IMR-90 (cell line): ENCODE measurements at regions not wholly inside any gene's neighbourhood (a gene's known extent, or its start where the extent isn't known, plus 50 kb on each side); places are given as distances from the start of the nearest gene placed in this dataset.

Experiments
- ATAC-seq: fragments of 200-7000 bp; cut with Tn5 transposase; 2 replicates; pipeline ENCODE4 v1.9.1; 2020; ENCODE audit warnings: low read depth, mild to moderate bottlenecking, moderate library complexity
- BruUV-seq: library from RNA; stranded (reverse); fragments of 400-500 nt; replicated peaks from 2 replicates; lab custom pipeline; 2021; lab: Mats Ljungman, UMichigan
- CTCF ChIA-PET: fragments of 300-600 bp; formaldehyde crosslinking; extraction: SDS; loops from one replicate; lab custom pipeline; 2021; ENCODE audit warnings: antibody characterized with exemption; lab: Yijun Ruan, JAX
- POLR2A ChIA-PET: fragments of 300-600 bp; sonication (Branson Sonifier 250); formaldehyde crosslinking; loops from one replicate; lab custom pipeline; 2022; ENCODE audit warnings: antibody characterized with exemption; ENCODE audit not compliant: unreplicated experiment; lab: Charles Lee
- DNase-seq: peaks from one replicate; pipeline ENCODE4 v3.0.0; 2013
- H2AFZ ChIP-seq: replicated peaks from 2 replicates; pipeline ENCODE3; 2013; ENCODE audit warnings: low read length, mild to moderate bottlenecking; ENCODE audit not compliant: poor library complexity
- H2AK5ac ChIP-seq: 2 replicates; pipeline ENCODE4 v1.6.1; 2013; ENCODE audit warnings: low read depth, low read length, inconsistent platforms
- H2AK9ac ChIP-seq: replicated peaks from 2 replicates; pipeline ENCODE3; 2013; ENCODE audit warnings: mild to moderate bottlenecking, low read depth, low read length, moderate library complexity; ENCODE audit not compliant: poor library complexity
- H2BK120ac ChIP-seq: 2 replicates; pipeline ENCODE4 v1.6.1; 2013; ENCODE audit warnings: low read depth, low read length, inconsistent platforms
- H2BK15ac ChIP-seq: 3 replicates; pipeline ENCODE4 v1.6.1; 2013; ENCODE audit warnings: low read depth, low read length, inconsistent platforms
- H2BK20ac ChIP-seq: 2 replicates; pipeline ENCODE4 v1.6.1; 2013; ENCODE audit warnings: low read depth, mild to moderate bottlenecking, inconsistent platforms, low read length, moderate library complexity
- H2BK5ac ChIP-seq: 2 replicates; pipeline ENCODE4 v1.6.1; 2013; ENCODE audit warnings: mild to moderate bottlenecking, low read depth, low read length, inconsistent platforms; ENCODE audit not compliant: poor library complexity, severe bottlenecking
- H3K14ac ChIP-seq: replicated peaks from 2 replicates; pipeline ENCODE4 v1.6.1; 2013; ENCODE audit warnings: low read depth, low read length, inconsistent platforms
- H3K18ac ChIP-seq: 2 replicates; pipeline ENCODE4 v1.6.1; 2013; ENCODE audit warnings: low read depth, low read length, control low read depth
- H3K23ac ChIP-seq: 2 replicates; pipeline ENCODE4 v1.6.1; 2013; ENCODE audit warnings: low read depth, low read length, inconsistent platforms
- H3K27ac ChIP-seq: 2 replicates; pipeline ENCODE4 v1.5.1; 2013; ENCODE audit warnings: mild to moderate bottlenecking, control low read depth, low read length; ENCODE audit not compliant: insufficient read depth
- H3K27me3 ChIP-seq: 2 replicates; pipeline ENCODE4 v1.6.1; 2013; ENCODE audit warnings: low read length; ENCODE audit not compliant: control insufficient read depth, insufficient read depth
- H3K36me3 ChIP-seq: 2 replicates; pipeline ENCODE4 v1.6.1; 2013; ENCODE audit warnings: low read length, mixed read lengths; ENCODE audit not compliant: control insufficient read depth, insufficient read depth
- H3K4ac ChIP-seq: 2 replicates; pipeline ENCODE4 v1.6.1; 2013; ENCODE audit warnings: low read depth, low read length, inconsistent platforms
- H3K4me1 ChIP-seq: 2 replicates; pipeline ENCODE4 v1.6.1; 2013; ENCODE audit warnings: low read length, mixed read lengths; ENCODE audit not compliant: control insufficient read depth, insufficient read depth
- H3K4me2 ChIP-seq: 2 replicates; pipeline ENCODE4 v1.6.1; 2013; ENCODE audit warnings: low read depth, mild to moderate bottlenecking, control low read depth, low read length, moderate library complexity
- H3K4me3 ChIP-seq: 2 replicates; pipeline ENCODE4 v1.5.1; 2013; ENCODE audit warnings: low read depth, mild to moderate bottlenecking, control low read depth, low read length, moderate library complexity; ENCODE audit not compliant: insufficient read depth
- H3K56ac ChIP-seq: 2 replicates; pipeline ENCODE4 v1.6.1; 2013; ENCODE audit warnings: low read length, inconsistent platforms; ENCODE audit not compliant: insufficient read depth; ENCODE audit errors: extremely low read depth
- H3K79me1 ChIP-seq, 2 experiments: 2 replicates each; pipeline ENCODE4 v1.6.1; 2013; ENCODE audit warnings: low read length in 2 of 2, inconsistent platforms in 1 of 2, low read depth in 1 of 2
- H3K9ac ChIP-seq: 2 replicates; pipeline ENCODE4 v1.6.1; 2013; ENCODE audit warnings: low read depth, low read length, control low read depth
- H3K9me1 ChIP-seq: 2 replicates; pipeline ENCODE4 v1.6.1; 2013; ENCODE audit warnings: low read length, inconsistent platforms; ENCODE audit not compliant: insufficient read depth
- H3K9me3 ChIP-seq: 2 replicates; pipeline ENCODE4 v1.6.1; 2013; ENCODE audit warnings: low read length; ENCODE audit not compliant: control insufficient read depth, insufficient read depth
- H4K20me1 ChIP-seq: 2 replicates; pipeline ENCODE4 v1.6.1; 2013; ENCODE audit warnings: low read length, inconsistent platforms; ENCODE audit not compliant: insufficient read depth
- H4K5ac ChIP-seq: 2 replicates; pipeline ENCODE4 v1.6.1; 2013; ENCODE audit warnings: mild to moderate bottlenecking, low read depth, low read length, control low read depth
- H4K8ac ChIP-seq, 2 experiments: 2 replicates each; pipeline ENCODE4 v1.6.1; 2013; ENCODE audit warnings: low read depth in 2 of 2, low read length in 2 of 2, control low read depth in 1 of 2, inconsistent platforms in 1 of 2
- H4K91ac ChIP-seq: 2 replicates; pipeline ENCODE4 v1.6.1; 2013; ENCODE audit warnings: low read depth, low read length, inconsistent platforms; ENCODE audit not compliant: insufficient read depth
- BHLHE40 ChIP-seq: fragments of 150-350 bp; IDR thresholded peaks from 2 replicates; pipeline ENCODE4 v1.6.1; 2016; ENCODE audit warnings: mild to moderate bottlenecking, low read depth, low read length
- CHD1 ChIP-seq: IDR thresholded peaks from 2 replicates; pipeline ENCODE4 v1.6.1; 2012; ENCODE audit warnings: low read depth, low read length, improper control_type of control experiment
- CTCF ChIP-seq: conservative IDR thresholded peaks from 2 replicates; pipeline ENCODE4 v1.5.1; 2012; ENCODE audit warnings: mild to moderate bottlenecking, low read depth, low read length, improper control_type of control experiment
- MAFK ChIP-seq: IDR thresholded peaks from 2 replicates; pipeline ENCODE4 v1.6.1; 2012; ENCODE audit warnings: low read depth, low read length, improper control_type of control experiment
- MAZ ChIP-seq: IDR thresholded peaks from 2 replicates; pipeline ENCODE4 v1.6.1; 2012; ENCODE audit warnings: low read depth, mild to moderate bottlenecking, low read length, improper control_type of control experiment, moderate library complexity, borderline replicate concordance
- NFE2L2 ChIP-seq: fragments of 150-350 bp; IDR thresholded peaks from 2 replicates; pipeline ENCODE4 v1.6.1; 2016; ENCODE audit warnings: low read depth, mild to moderate bottlenecking, low read length
- RAD21 ChIP-seq: IDR thresholded peaks from 2 replicates; pipeline ENCODE4 v1.6.1; 2012; ENCODE audit warnings: low read length, improper control_type of control experiment
- RCOR1 ChIP-seq: IDR thresholded peaks from 2 replicates; pipeline ENCODE4 v1.6.1; 2012; ENCODE audit warnings: mild to moderate bottlenecking, low read length, improper control_type of control experiment; ENCODE audit not compliant: insufficient replicate concordance
- RFX5 ChIP-seq: IDR thresholded peaks from 2 replicates; pipeline ENCODE4 v1.8.0; 2012; ENCODE audit warnings: low read depth, mild to moderate bottlenecking, low read length, moderate library complexity
- SMC3 ChIP-seq: fragments of 150-350 bp; IDR thresholded peaks from 2 replicates; pipeline ENCODE4 v1.6.1; 2016; ENCODE audit warnings: low read depth, mild to moderate bottlenecking, antibody characterized with exemption, low read length, moderate library complexity
- USF2 ChIP-seq: fragments of 150-350 bp; IDR thresholded peaks from 2 replicates; pipeline ENCODE4 v1.6.1; 2017; ENCODE audit warnings: mild to moderate bottlenecking, antibody characterized with exemption, low read length, low read depth
- WGBS, 2 experiments: methylation state at CpG; one replicate each; pipeline versions ENCODE4 v1.1.5 to v1.1.7; 2013; ENCODE audit warnings: missing lambda C conversion rate in 2 of 2; ENCODE audit not compliant: insufficient read length in 1 of 2; ENCODE audit errors: extremely low coverage in 2 of 2; 5-methylcytosine and 5-hydroxymethylcytosine counted together
- dilution Hi-C: fragments of 300-500 bp; cut with HindIII; formaldehyde crosslinking; loops from one replicate; pipeline ENCODE4 v1.14.3; 2018; ENCODE audit warnings: low sequenced_read_pairs; ENCODE audit not compliant: unreplicated experiment
- in situ Hi-C: fragments of 300-500 bp; cut with MboI; formaldehyde crosslinking; loops from 3 replicates; pipeline ENCODE4 v1.14.3; 2019; ENCODE audit warnings: low sequenced_read_pairs, inconsistent platforms, mixed read lengths
- intact Hi-C: fragments of 100-400 bp; cut with micrococcal nuclease; formaldehyde crosslinking; loops from 2 replicates; pipeline ENCODE4 v1.10.0; 2022

- Histone ChIP-seq H3K9me3 (peaks cover 10% of the 10 kb centered on the region), H4K8ac (no peak overlapping the region), H3K4ac (no peak overlapping the region), H3K4me2 (no peak overlapping the region), H2AK5ac (no peak overlapping the region), H2BK20ac (no peak overlapping the region), H3K4me1 (no peaks in the 10 kb centered on the region), H3K79me1 (no peaks in the 10 kb centered on the region), H2BK120ac (no peak overlapping the region), H3K14ac (no peak overlapping the region), H4K20me1 (no peaks in the 10 kb centered on the region), H3K4me3 (no peak overlapping the region), H3K9me1 (no peaks in the 10 kb centered on the region), H3K36me3 (peaks cover 2% of the 10 kb centered on the region; the same call in 1 of the 2 replicates), H3K18ac (no peak overlapping the region), H3K27me3 (no peaks in the 10 kb centered on the region), H4K5ac (no peak overlapping the region), H2BK15ac (no peak overlapping the region), H3K27ac (no peak overlapping the region), H4K91ac (no peak overlapping the region), H2AK9ac (no peak overlapping the region), H2AFZ (no peak overlapping the region), H3K9ac (no peak overlapping the region), H2BK5ac (no peak overlapping the region), H3K23ac (no peak overlapping the region), H3K56ac (no peak overlapping the region)
- intact Hi-C loops = no loop called here
- BruUV-seq = no TSS peak
- TF ChIP-seq NFE2L2 = no peak
- no peak for TF ChIP-seq CHD1
- no peak for TF ChIP-seq RAD21
- no peak for TF ChIP-seq MAFK
- no peak for TF ChIP-seq RCOR1
- no peak for TF ChIP-seq USF2
- no peak for TF ChIP-seq CTCF
- no peak for TF ChIP-seq BHLHE40
- no peak for TF ChIP-seq MAZ
- TF ChIP-seq RFX5 = no peak
- no peak for TF ChIP-seq SMC3
- WGBS, 2 experiments = 68% methylated on average over 5 of the region's 8 CpGs; no CpG with 5 or more reads in 1 of the 2 experiments
- dilution Hi-C loops = no loop called here
- in situ Hi-C loops = no loop called here
- DNase-seq = no peak
- POLR2A ChIA-PET = no interaction called here
- ATAC-seq = no peak
- CTCF ChIA-PET = no interaction called here
Observed at GRCh38 chr11:70490723-70491558, 92.6 kb downstream of the CTTN start.
